SK-N-SH (cell line): ENCODE measurements at regions not wholly inside any gene's neighbourhood (a gene's known extent, or its start where the extent isn't known, plus 50 kb on each side); places are given as distances from the start of the nearest gene placed in this dataset.

Experiments used
- CTCF ChIA-PET: fragments of 300-600, 350-600 bp; formaldehyde crosslinking; extraction: SDS; loops from one replicate; lab custom pipeline; 2021; lab: Yijun Ruan, JAX
- POLR2A ChIA-PET: fragments of 350-600 bp; sonication (Branson Sonifier 250); formaldehyde crosslinking; extraction: SDS; loops from one replicate; lab custom pipeline; 2020; ENCODE audit warnings: antibody characterized with exemption, inconsistent platforms; lab: Yijun Ruan, JAX
- DNase-seq: peaks from one replicate; pipeline ENCODE4 v3.0.0; 2012
- H2AFZ ChIP-seq: fragments of 200-600 bp; sonication (generic); 2 replicates; pipeline ENCODE4 v1.8.1; 2016; ENCODE audit warnings: antibody characterized with exemption, mild to moderate bottlenecking, low read depth
- H3F3A ChIP-seq: fragments of 200-600 bp; sonication (generic); replicated peaks from 2 replicates; pipeline ENCODE3; 2016; ENCODE audit warnings: antibody characterized with exemption, mild to moderate bottlenecking; ENCODE audit not compliant: insufficient read depth
- H3K27ac ChIP-seq, 2 experiments: fragments of 200-500 bp in 1 of 2; fragments of 200-600 bp in 1 of 2; sonication (Bioruptor generic) in 1 of 2; sonication (generic), shearing (Covaris generic) in 1 of 2; 2 replicates each; pipeline versions ENCODE4 v1.5.1 to v1.6.1; 2014 to 2016; ENCODE audit warnings: low read depth in 2 of 2, inconsistent platforms in 1 of 2, low read length in 1 of 2, mild to moderate bottlenecking in 1 of 2, mixed read lengths in 1 of 2
- H3K27me3 ChIP-seq: fragments of 200-600 bp; sonication (generic), shearing (Covaris generic); 2 replicates; pipeline ENCODE4 v1.6.1; 2016; ENCODE audit warnings: mixed run types; ENCODE audit not compliant: insufficient read depth
- H3K36me3 ChIP-seq, 2 experiments: fragments of 200-500 bp in 1 of 2; fragments of 200-600 bp in 1 of 2; sonication (Bioruptor generic) in 1 of 2; sonication (generic) in 1 of 2; replicated peaks in 1 of 2; 2 replicates each; pipeline versions ENCODE3 to v1.5.1; 2014 to 2016; ENCODE audit warnings: low read length in 1 of 2, mild to moderate bottlenecking in 1 of 2; ENCODE audit not compliant: insufficient read depth in 2 of 2, control insufficient read depth in 1 of 2
- H3K4me1 ChIP-seq, 2 experiments: fragments of 200-500 bp in 1 of 2; fragments of 200-600 bp in 1 of 2; sonication (Bioruptor generic) in 1 of 2; sonication (generic), shearing (Covaris generic) in 1 of 2; 2 replicates each; pipeline versions ENCODE4 v1.5.1 to v1.6.1; 2014 to 2016; ENCODE audit warnings: low read depth in 1 of 2, low read length in 1 of 2, mixed run types in 1 of 2; ENCODE audit not compliant: insufficient read depth in 2 of 2, control insufficient read depth in 1 of 2
- H3K4me2 ChIP-seq: fragments of 200-600 bp; sonication (generic), shearing (Covaris generic); 2 replicates; pipeline ENCODE4 v1.6.1; 2017; ENCODE audit warnings: mixed run types
- H3K4me3 ChIP-seq, 2 experiments: fragments of 200-500 bp in 1 of 2; fragments of 200-600 bp in 1 of 2; sonication (Bioruptor generic) in 1 of 2; sonication (generic), shearing (Covaris generic) in 1 of 2; 2 replicates each; pipeline versions ENCODE4 v1.5.1 to v1.8.1; 2014 to 2016; ENCODE audit warnings: low read depth in 2 of 2, inconsistent platforms in 1 of 2, low read length in 1 of 2, mild to moderate bottlenecking in 1 of 2, mixed read lengths in 1 of 2, moderate library complexity in 1 of 2
- H3K79me2 ChIP-seq: fragments of 200-600 bp; sonication (generic); 2 replicates; pipeline ENCODE4 v1.8.1; 2017; ENCODE audit warnings: mild to moderate bottlenecking; ENCODE audit not compliant: insufficient read depth
- H3K9ac ChIP-seq: fragments of 200-600 bp; sonication (generic); 2 replicates; pipeline ENCODE4 v1.6.1; 2017; ENCODE audit warnings: mixed run types
- H3K9me2 ChIP-seq: fragments of 200-600 bp; sonication (generic); 2 replicates; pipeline ENCODE4 v1.6.1; 2017; ENCODE audit warnings: mixed run types
- H3K9me3 ChIP-seq: fragments of 200-600 bp; sonication (generic); 2 replicates; pipeline ENCODE4 v1.6.1; 2017; ENCODE audit warnings: mixed run types, mild to moderate bottlenecking, moderate library complexity
- H4K20me1 ChIP-seq: fragments of 200-600 bp; sonication (generic); 2 replicates; pipeline ENCODE4 v1.6.1; 2017; ENCODE audit warnings: mild to moderate bottlenecking, mixed run types; ENCODE audit not compliant: insufficient read depth
- CHD2 ChIP-seq: fragments of 150-350 bp; IDR thresholded peaks from 2 replicates; pipeline ENCODE4 v1.6.1; 2018; ENCODE audit warnings: low read length; ENCODE audit not compliant: partially characterized antibody
- EP300 ChIP-seq, 2 experiments: IDR thresholded peaks; 2 replicates each; pipeline versions ENCODE4 v1.4.0 to v1.6.1; 2012; ENCODE audit warnings: borderline replicate concordance in 1 of 2, low read depth in 1 of 2, low read length in 1 of 2
- FOSL2 ChIP-seq: IDR thresholded peaks from 2 replicates; pipeline ENCODE4 v1.4.0; 2012; ENCODE audit warnings: low read depth, mild to moderate bottlenecking, moderate library complexity, borderline replicate concordance
- FOXJ3 ChIP-seq: sonication (generic); formaldehyde crosslinking; IDR thresholded peaks from 2 replicates; pipeline ENCODE4 v1.5.1; 2020; ENCODE audit warnings: mild to moderate bottlenecking, missing genetic modification reagents
- FOXM1 ChIP-seq: IDR thresholded peaks from 2 replicates; pipeline ENCODE4 v1.4.0; 2012; ENCODE audit warnings: low read depth, mild to moderate bottlenecking
- GABPA ChIP-seq: IDR thresholded peaks from 2 replicates; pipeline ENCODE4 v1.4.0; 2012; ENCODE audit warnings: low read depth, mild to moderate bottlenecking
- GATA2 ChIP-seq: sonication (generic); formaldehyde crosslinking; IDR thresholded peaks from 2 replicates; pipeline ENCODE4 v1.5.0; 2020; ENCODE audit warnings: mild to moderate bottlenecking, missing genetic modification reagents
- MXI1 ChIP-seq: IDR thresholded peaks from 2 replicates; pipeline ENCODE4 v1.6.1; 2012; ENCODE audit warnings: mild to moderate bottlenecking, low read depth, low read length, improper control_type of control experiment
- NRF1 ChIP-seq: IDR thresholded peaks from 2 replicates; pipeline ENCODE4 v1.6.1; 2012; ENCODE audit warnings: low read depth, mild to moderate bottlenecking, low read length
- RAD21 ChIP-seq: IDR thresholded peaks from 2 replicates; pipeline ENCODE4 v1.6.1; 2012; ENCODE audit warnings: mild to moderate bottlenecking, low read length
- REST ChIP-seq: IDR thresholded peaks from 2 replicates; pipeline ENCODE4 v1.6.1; 2012; ENCODE audit warnings: mild to moderate bottlenecking, low read depth, low read length, moderate library complexity
- TCF12 ChIP-seq: IDR thresholded peaks from 2 replicates; pipeline ENCODE4 v1.4.0; 2012
- USF1 ChIP-seq: IDR thresholded peaks from 2 replicates; pipeline ENCODE4 v1.4.0; 2012; ENCODE audit warnings: low read depth, borderline replicate concordance
- YY1 ChIP-seq: IDR thresholded peaks from 2 replicates; pipeline ENCODE4 v1.4.0; 2012; ENCODE audit warnings: low read depth, mild to moderate bottlenecking
- ZBTB33 ChIP-seq: IDR thresholded peaks from 2 replicates; pipeline ENCODE4 v1.4.0; 2012; ENCODE audit warnings: low read depth, borderline replicate concordance
- whole genome bisulfite sequencing: methylation state at CpG from one replicate; pipeline ENCODE4 v1.1.6; 2017; ENCODE audit warnings: low lambda C conversion rate; 5-methylcytosine and 5-hydroxymethylcytosine counted together
- TF ChIP-seq, protein P1 (sequence below): fragments of 200-600 bp; sonication (generic); IDR thresholded peaks from 2 replicates; pipeline ENCODE4 v1.6.1; 2017; ENCODE audit warnings: antibody characterized with exemption, mild to moderate bottlenecking, moderate library complexity

DNA sequence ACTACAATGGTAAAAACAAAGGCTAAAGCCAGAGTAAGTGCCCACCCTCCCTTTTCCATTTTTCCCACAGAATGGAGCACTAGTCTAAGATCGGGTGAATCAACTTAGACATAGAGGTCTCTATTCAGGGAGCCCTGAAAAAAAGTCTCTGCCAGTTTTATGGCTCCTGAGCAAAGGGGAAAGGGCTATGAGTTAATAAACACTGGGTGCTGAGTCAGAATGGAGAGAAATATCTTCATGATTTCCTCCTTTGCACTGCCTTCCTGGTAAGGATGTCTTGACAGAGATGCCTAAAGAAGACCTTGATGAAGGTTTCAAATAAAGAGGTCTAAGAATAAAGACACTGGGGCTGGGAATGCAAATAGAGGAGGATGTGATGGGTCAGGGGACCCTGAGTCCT is 607.4 kb upstream of the MBL2 start:
- DNase-seq: no peak
- H3K4me3 ChIP-seq: no peak overlapping the region
- no peaks in the 10 kb centered on the region for H3K9me3 ChIP-seq
- no peaks in the 10 kb centered on the region for H3K36me3 ChIP-seq
- H3K79me2 ChIP-seq: no peaks in the 10 kb centered on the region
- WGBS: 22% methylated on average over 1 of the region's 1 CpG
- CTCF ChIA-PET: no interaction called here
- H4K20me1 ChIP-seq: no peaks in the 10 kb centered on the region
- H3K27me3 ChIP-seq: no peaks in the 10 kb centered on the region
- H3K27ac ChIP-seq: no peak overlapping the region
- H3K4me2 ChIP-seq: no peak overlapping the region
- no peak overlapping the region for H2AFZ ChIP-seq
- no peaks in the 10 kb centered on the region for H3K9me2 ChIP-seq
- H3K9ac ChIP-seq: no peak overlapping the region
- TF ChIP-seq EP300 (IDR thresholded peaks at IDR 0.05; ENCODE audit: borderline replicate concordance in 1 of 2, low read depth in 1 of 2, low read length in 1 of 2) (no peak), REST (no peak)
- TF ChIP-seq, all 33 proteins: peak for 0
- Histone ChIP-seq H3F3A (no peaks in the 10 kb centered on the region), H3K4me1 (no peaks in the 10 kb centered on the region; a peak in 1 of 4 replicates)
- POLR2A ChIA-PET: no interaction called here

GRCh38 chr10:53370347-53370746 is 597.8 kb upstream of the MBL2 start:
- Histone ChIP-seq H3K9me2 (no peaks in the 10 kb centered on the region), H3K27me3 (no peaks in the 10 kb centered on the region), H3K4me3 (no peak overlapping the region), H3K9ac (no peak overlapping the region), H3K36me3 (no peaks in the 10 kb centered on the region), H3K4me1 (no peaks in the 10 kb centered on the region), H3K9me3 (no peaks in the 10 kb centered on the region), H3K4me2 (no peak overlapping the region), H3K27ac (no peak overlapping the region), H3K79me2 (no peaks in the 10 kb centered on the region), H2AFZ (no peak overlapping the region), H3F3A (no peaks in the 10 kb centered on the region), H4K20me1 (no peaks in the 10 kb centered on the region)
- no peak for DNase-seq
- CTCF ChIA-PET: no interaction called here
- POLR2A ChIA-PET: no interaction called here
- WGBS: 17% methylated on average over 4 of the region's 4 CpGs
- TF ChIP-seq TCF12 (no peak), MXI1 (no peak), RAD21 (no peak), YY1 (no peak), GABPA (no peak), ZBTB33 (no peak), EP300 (IDR thresholded peaks at IDR 0.05; ENCODE audit: borderline replicate concordance in 1 of 2, low read depth in 1 of 2, low read length in 1 of 2) (no peak), REST (no peak), FOSL2 (no peak), USF1 (no peak), NRF1 (no peak), GATA2 (CRISPR knock-in tag) (no peak), FOXJ3 (CRISPR knock-in tag) (no peak), CHD2 (no peak), FOXM1 (no peak)
- TF ChIP-seq, protein P1, sequence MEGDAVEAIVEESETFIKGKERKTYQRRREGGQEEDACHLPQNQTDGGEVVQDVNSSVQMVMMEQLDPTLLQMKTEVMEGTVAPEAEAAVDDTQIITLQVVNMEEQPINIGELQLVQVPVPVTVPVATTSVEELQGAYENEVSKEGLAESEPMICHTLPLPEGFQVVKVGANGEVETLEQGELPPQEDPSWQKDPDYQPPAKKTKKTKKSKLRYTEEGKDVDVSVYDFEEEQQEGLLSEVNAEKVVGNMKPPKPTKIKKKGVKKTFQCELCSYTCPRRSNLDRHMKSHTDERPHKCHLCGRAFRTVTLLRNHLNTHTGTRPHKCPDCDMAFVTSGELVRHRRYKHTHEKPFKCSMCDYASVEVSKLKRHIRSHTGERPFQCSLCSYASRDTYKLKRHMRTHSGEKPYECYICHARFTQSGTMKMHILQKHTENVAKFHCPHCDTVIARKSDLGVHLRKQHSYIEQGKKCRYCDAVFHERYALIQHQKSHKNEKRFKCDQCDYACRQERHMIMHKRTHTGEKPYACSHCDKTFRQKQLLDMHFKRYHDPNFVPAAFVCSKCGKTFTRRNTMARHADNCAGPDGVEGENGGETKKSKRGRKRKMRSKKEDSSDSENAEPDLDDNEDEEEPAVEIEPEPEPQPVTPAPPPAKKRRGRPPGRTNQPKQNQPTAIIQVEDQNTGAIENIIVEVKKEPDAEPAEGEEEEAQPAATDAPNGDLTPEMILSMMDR: no peak
